Ovary (tissue), 3 donors: ENCODE measurements at regions not wholly inside any gene's neighbourhood (a gene's known extent, or its start where the extent isn't known, plus 50 kb on each side); places are given as distances from the start of the nearest gene placed in this dataset.

Experiments
- EP300 ChIP-seq: sonication (generic); formaldehyde crosslinking; IDR thresholded peaks from one replicate; pipeline ENCODE4 v1.6.1; 2017; ENCODE audit warnings: antibody characterized with exemption
- POLR2A ChIP-seq: fragments of 450-650 bp; IDR thresholded peaks from one replicate; pipeline ENCODE4 v1.6.1; 2017; ENCODE audit warnings: antibody characterized with exemption, mild to moderate bottlenecking, moderate library complexity
- TF ChIP-seq, protein P1 (sequence below), 3 donors: fragments of 450-650 bp in 2 of 3; fragments of 200-600 bp in 1 of 3; IDR thresholded peaks; one replicate each; pipeline versions ENCODE4 v1.5.1 to v1.8.0; 2016 to 2022; ENCODE audit warnings: antibody characterized with exemption in 3 of 3, mild to moderate bottlenecking in 1 of 3
- donor health status: DM: no; HTN: no; CAD: no.

DNA sequence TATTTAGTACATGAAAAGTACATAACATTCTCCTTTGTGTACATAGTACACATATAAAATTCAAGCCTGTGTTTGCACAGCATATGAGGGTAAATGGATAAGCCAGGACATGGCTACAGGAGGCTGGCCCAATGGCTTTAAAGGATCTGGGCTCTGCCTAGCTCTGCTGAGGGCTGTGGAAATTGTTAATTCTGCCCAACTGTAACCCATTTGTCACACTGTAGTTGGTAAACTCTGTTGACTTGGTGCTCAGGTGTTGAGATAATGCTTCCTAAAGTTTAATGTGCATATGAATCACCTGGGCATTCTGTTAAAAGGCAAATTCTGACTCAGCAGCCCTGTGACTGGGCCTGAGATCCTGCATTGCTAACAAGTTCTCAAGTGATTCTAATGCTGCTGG lies 196.5 kb upstream of the ZPLD1 start:
- TF ChIP-seq POLR2A (no peak), EP300 (no peak)
- TF ChIP-seq, protein P1, sequence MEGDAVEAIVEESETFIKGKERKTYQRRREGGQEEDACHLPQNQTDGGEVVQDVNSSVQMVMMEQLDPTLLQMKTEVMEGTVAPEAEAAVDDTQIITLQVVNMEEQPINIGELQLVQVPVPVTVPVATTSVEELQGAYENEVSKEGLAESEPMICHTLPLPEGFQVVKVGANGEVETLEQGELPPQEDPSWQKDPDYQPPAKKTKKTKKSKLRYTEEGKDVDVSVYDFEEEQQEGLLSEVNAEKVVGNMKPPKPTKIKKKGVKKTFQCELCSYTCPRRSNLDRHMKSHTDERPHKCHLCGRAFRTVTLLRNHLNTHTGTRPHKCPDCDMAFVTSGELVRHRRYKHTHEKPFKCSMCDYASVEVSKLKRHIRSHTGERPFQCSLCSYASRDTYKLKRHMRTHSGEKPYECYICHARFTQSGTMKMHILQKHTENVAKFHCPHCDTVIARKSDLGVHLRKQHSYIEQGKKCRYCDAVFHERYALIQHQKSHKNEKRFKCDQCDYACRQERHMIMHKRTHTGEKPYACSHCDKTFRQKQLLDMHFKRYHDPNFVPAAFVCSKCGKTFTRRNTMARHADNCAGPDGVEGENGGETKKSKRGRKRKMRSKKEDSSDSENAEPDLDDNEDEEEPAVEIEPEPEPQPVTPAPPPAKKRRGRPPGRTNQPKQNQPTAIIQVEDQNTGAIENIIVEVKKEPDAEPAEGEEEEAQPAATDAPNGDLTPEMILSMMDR (IDR thresholded peaks at IDR 0.05), result no peak
